Colon (tissue), 2 donors: ENCODE measurements at regions not wholly inside any gene's neighbourhood (a gene's known extent, or its start where the extent isn't known, plus 50 kb on each side); places are given as distances from the start of the nearest gene placed in this dataset.
"Not testable (repeated sequence)": the region's sequence is repeated elsewhere in the genome, so short reads cannot be mapped to it uniquely, and the experiment has no call there.

Experiments used
- FAIRE-seq: peaks from 2 replicates; lab custom pipeline; 2012; peaks lifted over from hg19 to GRCh38; lab: Jason Lieb, UNC
- donor health status: control.
- donor health status: control.

DNA sequence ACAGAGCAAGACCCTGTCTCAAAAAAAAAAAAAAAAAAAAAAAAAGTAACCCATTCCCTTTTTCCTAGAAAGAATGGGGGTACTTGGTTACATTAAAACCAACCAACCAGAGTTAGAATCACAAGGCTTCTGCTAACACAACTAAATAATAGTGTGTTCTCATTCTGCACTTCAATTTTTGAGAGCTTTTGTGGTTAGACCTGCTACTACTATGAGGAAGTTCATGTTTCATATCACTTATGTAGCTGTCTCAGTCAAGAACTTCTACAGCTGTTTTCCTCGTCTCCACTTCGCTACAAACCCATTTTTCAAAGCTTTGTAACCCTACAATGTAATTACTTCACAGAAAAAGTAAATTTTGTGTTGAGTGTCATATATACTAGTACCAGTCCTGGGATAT, 58.3 kb downstream of the PDHA2 start:
- no peak for FAIRE-seq

DNA sequence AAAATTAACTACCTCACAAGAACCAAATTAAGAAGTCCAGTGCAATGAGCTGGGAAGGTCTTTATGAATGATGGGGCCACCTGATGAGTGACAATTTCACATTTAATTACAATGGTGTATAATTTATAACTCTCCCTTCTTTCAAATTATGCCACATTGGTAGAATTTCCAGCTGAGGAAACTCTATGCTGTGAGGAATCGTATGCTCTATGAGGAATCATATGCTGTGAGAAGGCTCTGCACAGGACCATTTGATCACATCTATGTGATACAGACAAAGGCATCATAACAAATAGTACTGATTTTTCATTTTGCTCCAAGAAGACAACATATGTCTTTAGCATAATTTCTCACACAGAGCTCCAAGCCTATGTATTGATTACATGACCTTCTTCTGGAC, 69.3 kb downstream of the PDHA2 start:
- FAIRE-seq: no peak

DNA sequence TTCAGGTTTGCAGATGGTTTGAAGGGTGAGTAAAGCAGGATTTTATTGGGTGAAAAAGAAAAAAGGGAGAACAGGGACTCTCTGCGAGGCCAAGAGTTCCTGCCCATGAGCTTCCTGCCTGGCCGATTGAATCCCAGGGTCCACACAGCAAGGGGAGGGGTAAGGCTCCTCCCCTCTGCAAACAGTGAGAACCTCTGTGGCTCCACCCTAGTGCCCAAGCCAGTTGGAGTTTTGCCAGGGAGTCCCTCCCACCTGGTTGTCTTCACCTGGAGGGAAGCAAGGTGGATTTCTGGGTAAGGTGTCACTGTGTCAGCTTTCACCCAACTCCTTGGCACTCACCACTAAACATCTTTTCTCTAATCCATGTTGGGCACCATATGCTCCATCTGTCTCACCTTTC, 70.9 kb downstream of the PDHA2 start:
- no peak for FAIRE-seq

DNA sequence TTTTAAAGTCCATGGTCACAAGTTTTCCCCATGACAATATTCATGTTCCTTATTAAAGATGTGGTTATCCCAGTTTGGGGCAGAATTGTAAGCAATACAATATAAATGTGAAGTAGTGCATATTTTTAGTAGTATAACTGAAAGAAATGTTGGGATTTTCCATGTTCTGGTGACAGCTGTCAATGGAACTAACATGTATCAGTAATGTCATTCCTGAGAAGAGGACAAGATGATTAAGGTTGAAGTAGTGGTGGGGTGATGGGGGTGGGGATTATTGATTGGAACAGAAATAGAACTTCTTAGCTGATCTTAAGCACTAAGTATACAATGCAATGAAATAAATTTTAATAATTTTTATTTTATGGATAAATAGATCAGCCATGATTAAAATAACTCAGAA, 81.6 kb downstream of the PDHA2 start:
- FAIRE-seq: no peak

DNA sequence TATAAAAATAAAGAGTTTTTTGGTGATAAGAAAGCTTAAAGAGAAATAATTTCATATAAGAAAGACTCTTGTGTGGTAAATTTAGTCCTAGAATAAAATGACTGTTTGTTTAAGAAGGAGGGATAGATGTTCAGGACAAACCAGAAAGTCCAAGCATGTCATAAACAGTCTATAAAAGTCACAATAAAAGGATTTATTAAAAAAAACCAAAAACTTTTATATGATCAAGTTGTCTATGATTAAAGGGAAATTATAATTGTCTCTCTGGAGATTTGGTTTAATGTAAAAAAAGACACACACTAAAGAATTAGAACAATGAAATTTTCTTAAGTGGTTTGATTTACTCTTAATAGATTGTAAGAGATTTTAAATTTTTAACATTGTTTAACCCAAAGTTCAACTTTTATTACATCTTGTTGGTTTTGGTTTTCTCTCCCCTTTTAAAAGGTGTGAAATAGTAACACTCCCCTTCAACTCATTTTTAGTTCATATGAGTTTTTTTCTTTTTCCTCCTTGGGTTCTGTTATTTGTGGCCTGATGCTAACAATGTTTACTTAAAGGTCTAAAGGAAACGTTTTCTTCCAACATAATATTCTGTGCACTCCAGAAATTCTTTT, 89.7 kb downstream of the PDHA2 start:
- no peak for FAIRE-seq

DNA sequence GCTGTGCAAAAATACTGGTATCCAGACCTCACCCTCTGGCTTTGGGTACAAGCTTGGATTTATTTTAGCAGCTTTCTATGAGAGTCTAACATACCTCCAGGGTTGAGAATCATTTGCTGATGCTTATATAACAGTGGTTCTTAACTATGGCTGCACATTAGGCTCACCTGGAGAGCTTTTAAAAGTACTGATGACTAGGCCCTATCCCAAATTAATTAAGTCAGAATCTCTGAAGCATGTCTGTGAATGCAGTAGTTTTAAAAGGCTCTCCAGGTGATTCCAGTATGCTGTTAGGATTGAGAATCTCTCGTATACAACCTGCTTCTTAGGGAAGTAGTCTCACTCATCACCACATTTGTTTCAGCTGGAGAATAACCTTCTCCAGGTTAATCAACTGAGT, 99.2 kb downstream of the PDHA2 start:
- FAIRE-seq: no peak

DNA sequence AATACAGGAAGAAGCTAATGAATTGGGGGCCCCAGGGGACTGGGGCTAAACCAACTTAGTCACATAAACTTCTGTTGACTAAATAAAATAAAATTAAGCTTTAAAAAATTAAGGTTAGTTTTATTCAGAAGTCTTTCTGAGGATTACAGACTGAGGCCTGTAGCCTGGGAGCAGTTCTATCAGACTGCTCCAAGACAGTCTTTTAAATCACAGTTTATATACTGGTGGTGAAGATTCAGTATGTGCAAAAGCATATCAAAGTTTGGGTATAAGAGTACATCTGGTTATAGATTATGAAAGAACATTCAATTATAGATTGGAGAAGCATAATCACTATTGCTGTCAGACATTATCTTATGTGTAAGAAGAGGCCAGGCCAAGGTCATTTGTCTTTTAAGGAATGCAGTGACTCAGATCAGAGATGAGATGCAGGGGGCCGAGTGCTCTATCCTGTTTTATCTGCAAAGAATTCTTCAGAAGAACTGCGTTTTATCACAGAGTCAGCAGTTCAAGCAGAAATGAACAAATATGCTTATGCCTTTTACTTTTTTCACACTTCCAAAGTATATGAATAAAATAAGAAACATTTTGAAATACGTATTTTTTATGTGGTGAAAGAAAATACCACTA, 109.4 kb downstream of the PDHA2 start:
- no peak for FAIRE-seq

DNA sequence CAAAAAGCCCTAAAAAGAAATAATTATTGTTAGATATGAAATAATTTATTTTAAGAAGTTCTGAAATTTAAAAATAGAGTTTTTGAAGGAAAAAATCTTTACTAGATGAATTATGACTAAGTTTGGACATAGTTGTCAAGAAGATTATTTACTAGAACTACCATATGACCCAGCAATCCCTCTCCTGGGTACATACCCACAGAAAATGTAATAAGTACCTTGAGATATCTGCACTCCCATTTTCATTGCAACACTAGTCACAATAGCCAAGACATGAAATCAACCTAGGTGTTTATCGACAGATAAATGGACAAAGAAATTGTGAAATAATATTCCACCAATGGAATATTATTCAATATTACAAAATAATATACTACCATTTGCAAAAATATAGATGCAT, 109.9 kb downstream of the PDHA2 start:
- FAIRE-seq: no peak

DNA sequence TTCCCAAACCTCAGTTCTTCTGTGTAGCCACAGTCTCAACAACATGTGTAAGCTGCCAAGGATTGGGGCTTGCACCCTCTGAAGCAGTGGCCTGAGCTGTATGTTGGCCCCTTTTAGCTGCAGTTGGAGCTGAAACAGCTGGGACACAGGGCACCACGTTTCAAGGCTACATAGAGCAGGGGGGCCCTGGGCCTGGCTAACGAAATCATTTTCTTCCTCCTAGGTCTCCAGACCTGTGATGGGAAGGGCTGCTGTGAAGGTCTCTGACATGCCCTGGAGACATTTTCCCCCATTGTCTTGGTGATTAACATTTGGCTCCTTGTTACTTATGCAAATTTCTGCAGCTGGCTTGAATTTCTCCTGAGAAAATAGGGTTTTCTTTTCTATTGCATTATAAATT, 112.6 kb downstream of the PDHA2 start:
- FAIRE-seq: not testable (repeated sequence)

DNA sequence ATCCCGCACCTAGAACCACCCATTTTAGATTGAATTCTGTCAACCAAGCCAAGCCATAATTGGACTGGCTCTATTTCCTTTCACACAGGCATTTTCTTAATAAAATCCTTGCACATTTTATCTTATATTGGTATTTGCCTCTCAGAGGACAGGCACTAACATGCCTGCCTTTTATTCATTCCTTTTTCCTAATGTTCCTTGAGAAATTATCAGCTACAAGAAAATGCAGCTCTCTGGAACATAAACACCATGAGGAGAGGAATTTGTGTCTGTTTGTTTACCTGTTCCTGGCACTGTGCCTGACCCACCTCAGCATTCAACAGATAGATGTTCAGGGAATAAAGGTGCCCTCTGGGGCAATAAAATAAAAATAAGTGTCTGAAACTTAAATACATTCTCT, 116.2 kb downstream of the PDHA2 start:
- FAIRE-seq: no peak

DNA sequence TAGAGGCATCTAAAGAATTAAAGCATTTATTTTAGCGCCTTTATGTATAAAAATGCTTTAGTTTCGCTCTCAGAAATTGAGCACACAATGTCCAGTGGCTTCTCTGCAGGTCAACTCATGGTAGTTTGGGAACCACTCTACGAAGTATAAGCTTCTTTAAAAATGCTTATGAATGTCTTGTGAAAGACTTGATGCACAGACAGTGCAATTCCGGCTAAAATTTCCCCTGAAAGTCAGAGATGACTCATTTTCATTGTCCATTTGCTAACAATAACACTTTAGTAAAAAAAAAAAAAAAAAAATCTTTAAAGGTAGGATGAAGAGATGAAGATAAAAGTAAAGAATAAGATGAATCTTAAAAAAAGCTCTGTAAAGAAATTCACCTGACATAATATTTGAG, 117.2 kb downstream of the PDHA2 start:
- no peak for FAIRE-seq

DNA sequence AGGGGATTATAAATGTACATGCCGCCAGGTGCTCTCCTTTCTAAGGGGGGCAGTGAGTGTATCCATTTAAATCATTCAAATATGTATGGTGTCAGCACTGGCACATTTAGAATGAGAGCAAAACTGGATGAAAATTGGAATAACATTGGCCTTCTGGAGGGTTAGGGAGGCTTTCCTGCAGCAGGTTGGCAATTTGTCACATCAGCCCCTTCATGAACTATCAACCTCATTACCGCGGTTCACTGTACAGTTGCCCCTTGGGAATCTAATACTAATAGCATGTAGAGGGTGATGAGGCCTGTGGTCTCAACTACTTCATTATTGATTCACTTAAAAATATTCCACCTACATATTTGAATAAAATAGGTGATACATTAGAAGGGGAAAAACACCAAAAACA, 117.9 kb downstream of the PDHA2 start:
- FAIRE-seq: no peak

DNA sequence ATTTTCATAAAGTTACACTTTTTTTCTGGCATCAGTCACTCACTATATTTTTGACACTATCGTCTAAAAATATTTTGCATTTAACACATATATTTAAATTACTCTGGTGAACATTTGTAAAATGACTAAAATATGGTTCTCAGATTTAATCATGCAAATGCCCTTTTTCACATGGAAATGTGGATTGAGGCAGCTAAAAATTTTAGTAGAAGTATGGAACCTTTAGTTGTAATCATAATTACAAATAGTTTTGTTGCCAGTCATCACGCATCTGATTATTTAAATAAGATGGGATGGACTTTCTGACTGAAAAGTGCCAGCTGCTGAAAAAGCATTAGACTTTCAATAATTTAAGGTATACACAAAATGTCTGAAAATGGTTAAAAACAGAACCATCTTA, 119.3 kb downstream of the PDHA2 start:
- FAIRE-seq: no peak

DNA sequence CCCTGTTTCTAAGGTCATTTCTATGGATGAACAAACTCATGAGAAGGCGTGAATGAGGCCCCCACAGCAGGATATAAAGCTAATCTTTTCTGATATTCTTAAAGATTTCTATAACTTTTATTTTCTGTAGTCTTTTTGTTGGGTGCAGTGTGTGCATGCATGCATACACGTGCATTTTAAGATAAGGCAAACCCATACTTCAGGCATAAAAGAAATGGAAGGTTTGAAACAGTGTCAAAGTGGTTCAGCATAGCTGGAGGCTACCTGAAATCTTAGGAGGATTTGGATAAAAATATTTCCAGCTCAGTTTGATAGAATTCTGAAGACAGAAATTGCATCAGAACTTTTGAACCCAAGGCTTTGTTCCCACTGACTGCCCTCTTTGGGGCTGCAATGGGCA, 119.7 kb downstream of the PDHA2 start:
- FAIRE-seq: no peak

DNA sequence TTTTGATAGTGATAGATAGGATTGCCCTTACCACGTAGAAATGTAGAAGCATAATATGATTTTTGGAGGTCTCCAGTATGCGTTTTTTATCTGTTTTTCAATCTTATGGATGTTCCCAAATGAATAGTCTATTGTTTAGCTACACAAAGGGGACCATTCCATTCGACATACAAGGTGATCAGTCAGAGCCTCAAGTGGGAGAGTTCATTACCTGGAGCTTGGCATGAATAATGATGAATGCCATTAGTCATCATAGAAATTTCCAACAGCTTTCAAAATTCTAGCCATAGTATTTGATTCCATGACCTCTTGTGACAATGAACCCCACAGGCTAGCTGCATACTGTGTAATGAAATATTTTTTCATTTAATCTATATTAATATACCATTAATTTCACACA, 123.6 kb downstream of the PDHA2 start:
- FAIRE-seq: no peak

DNA sequence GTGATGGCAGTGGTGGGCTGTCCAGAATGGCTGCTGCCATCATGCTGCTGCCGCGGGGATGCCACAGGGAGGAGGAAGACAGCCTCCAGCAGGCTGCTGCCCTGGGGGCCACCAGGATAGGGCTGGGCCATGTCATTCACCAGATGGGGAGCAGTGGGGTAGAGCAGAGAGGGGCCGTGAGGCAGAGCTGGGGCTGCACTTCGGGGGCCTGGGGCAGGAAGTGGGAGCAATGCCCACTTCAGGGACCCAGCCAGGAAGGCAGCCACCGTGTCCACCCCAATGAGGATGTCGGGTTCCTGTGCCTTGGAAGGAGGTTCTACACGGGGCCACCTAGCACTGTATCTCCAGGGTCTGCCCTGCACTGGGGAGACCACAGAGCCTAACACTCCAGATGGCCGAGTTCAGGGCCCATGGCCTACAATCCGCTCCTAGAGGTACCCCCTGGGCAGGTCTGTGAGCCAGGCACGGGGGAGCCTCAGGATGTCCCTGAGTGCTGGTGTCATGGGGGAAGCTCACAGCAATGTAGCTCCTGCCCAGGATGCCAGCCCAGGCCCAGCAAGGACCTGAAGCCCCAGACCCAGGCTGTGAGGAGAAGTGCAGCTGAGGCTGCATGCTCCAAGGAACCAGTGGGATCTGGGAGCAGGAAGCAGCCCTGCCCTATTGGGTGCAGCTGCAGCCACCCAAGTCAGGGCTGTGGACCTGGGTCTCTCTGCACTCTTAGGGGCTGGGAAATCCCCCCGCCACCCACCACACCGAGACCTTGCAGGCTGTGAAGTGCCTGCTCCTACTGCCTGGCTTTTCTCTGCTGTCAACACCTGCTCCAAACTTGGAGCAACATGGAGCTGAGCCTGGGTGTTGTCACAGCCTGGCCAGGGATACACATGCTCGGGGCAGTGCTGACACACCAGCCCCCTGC, 140.3 kb downstream of the PDHA2 start:
- no peak for FAIRE-seq

DNA sequence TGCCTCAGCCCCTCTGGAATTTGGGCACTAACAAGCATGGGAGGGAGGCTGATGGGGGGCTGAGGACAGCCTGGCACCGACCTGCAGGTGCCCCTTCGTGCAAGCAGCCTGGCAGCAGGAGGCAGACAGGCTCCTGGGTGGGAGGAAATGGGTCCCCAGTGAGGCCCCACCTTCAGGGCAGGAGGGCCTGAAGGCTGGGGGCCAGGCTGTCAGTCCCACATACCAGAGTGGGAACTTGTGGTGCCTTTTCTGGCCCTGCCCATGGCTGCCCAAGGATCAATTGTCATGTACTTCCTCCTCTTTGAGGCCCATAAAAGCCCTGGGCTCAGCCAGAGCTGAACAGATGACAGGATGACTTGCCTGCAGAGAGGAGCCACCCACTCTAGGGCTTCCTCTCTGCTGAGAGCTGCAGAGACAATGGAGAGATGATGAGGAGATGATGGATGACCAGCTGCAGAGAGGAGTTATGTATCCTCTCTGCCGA, 141.0 kb downstream of the PDHA2 start:
- FAIRE-seq: no peak

DNA sequence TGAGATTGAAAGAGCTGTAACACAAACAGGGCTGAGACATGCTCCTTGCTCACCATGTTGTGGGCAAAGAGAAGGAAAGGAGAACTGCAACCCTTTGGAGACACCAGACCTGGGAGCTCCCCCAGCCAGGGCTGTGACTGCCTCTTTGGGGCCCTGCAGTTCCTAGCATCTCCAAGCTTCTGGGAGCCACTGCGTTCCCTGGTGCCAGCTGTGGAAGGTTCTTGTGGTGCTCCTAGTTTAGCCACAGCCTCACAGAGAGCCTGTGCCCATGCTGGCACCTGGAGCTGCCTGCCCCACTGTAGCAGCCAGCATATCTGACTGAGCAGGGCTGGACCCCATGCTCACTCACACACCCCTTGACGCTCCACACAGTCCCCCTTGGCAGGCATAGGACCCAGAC, 141.7 kb downstream of the PDHA2 start:
- no peak for FAIRE-seq

DNA sequence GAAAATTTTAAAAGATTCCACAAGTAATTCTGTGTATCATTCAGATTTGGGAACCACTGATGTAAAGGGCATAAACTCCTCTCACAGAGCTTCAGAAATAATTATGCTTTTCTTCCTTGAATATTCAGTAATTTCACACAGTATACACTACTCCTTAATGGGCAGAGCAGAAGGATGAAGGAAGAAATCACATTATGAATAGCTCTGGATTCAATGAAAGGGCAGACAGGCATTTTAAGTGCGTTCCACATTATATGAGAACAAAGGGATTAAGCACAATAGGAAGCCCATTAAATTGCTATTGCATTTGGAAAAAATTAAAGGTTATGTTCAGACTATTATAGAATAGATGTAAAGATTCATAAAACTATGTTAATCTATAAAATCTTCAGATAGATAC, 142.6 kb downstream of the PDHA2 start:
- no peak for FAIRE-seq

DNA sequence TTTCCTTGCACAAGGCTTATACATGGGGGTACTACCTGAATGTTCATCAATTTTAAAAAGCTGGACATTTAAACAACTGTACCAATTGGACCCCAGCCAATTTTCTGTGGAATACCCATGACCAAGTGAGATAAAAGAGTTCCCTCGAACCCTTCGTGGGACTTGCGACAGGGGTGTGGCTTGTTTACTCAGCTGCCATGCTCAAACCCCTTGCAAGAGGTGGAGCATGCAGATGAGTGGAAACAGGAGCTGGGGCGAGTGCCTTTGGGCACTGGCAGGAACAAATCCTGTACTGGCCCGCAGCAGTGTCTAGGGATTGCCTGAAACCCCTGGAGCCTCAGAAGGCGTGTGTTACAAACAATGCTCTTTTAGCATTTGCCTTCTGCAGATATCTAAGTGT, 144.2 kb downstream of the PDHA2 start:
- no peak for FAIRE-seq

DNA sequence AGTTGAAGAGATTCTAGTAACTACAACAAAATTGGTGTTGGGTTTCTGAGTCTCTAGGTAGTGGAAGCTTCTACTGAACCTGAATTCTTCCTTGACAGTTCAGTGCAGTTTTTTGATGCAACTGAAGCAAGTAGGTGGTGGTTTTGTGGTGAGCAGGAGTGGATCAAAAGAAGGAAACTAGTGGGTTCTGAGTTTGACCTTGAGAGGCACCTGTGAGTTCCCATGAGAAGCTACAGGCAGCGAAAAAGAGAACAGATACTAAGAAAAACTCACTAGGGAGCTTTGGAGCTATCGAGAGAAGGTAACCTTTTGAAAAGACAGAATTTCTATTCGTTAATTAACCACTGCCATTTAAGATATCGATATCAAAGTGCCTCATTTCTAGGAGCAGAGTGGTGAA, 145.2 kb downstream of the PDHA2 start:
- FAIRE-seq: no peak

DNA sequence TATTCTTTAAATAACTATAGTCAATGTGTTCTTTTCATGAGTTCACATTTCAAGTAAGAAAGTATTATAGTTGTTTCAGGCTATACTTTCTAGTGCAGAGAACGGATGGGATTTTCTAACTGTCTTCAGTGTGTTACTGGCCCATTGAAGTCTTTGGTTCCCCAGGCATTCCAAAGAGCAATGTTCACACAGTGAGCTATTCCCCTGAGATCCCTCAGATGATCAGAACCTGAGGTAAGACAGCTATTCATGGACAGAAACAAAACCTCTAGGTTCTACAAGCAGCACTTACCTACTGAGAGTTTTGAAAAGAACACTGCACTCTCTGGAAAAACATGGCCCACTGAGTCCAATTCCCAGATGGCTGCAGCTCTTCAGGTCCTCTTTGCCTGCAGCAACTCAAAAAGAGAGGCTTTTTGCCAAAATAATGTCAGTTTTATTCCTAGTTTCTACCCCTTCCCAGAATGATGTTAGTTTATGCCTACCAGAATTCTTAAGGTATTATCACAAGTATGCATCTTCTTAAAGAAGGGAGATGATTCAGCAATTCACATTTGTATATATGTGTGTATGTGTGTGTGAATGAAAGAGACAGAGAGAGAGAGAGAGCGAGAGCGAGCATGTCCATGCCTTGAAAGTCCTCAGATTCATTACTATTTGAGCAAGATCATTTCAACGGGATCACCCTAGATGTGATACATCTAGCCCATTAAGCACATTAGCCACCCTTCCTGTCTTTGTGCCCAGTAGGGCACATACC, 146.1 kb downstream of the PDHA2 start:
- FAIRE-seq: no peak

DNA sequence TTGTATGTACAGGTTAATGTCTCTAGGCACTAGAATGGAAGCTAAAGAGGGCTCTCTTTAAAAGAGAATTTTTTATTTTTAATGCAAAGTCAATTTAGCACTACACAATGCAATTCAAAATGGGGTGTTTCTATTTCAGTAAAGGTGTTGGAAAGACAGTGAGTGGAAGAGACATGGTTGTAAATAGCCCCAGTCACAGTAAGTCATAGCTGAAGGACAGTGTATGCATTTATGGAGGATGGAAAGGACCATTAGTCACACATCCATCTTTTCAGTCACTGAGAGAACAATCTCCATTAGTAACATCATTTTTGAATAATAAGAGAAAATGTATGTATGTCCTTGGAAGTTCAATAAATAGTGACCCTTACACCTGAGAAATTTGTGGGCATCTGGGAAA, 148.0 kb downstream of the PDHA2 start:
- FAIRE-seq: no peak
